Panc1 (cell line): ENCODE measurements at regions not wholly inside any gene's neighbourhood (a gene's known extent, or its start where the extent isn't known, plus 50 kb on each side); places are given as distances from the start of the nearest gene placed in this dataset.

Source experiments
- CTCF ChIP-seq: fragments of 450-650 bp; IDR thresholded peaks from 2 replicates; pipeline ENCODE4 v1.5.1; 2017; ENCODE audit warnings: mild to moderate bottlenecking
- POLR2AphosphoS5 ChIP-seq: IDR thresholded peaks from 2 replicates; pipeline ENCODE4 v1.6.1; 2012; ENCODE audit warnings: mild to moderate bottlenecking, low read depth, low read length, moderate library complexity
- REST ChIP-seq, 2 experiments: IDR thresholded peaks; 2 replicates each; pipeline ENCODE4 v1.6.1; 2011 to 2012; ENCODE audit warnings: low read depth in 2 of 2, control low read depth in 1 of 2, low read length in 1 of 2, mild to moderate bottlenecking in 1 of 2, moderate library complexity in 1 of 2; ENCODE audit not compliant: insufficient read depth in 1 of 2

DNA sequence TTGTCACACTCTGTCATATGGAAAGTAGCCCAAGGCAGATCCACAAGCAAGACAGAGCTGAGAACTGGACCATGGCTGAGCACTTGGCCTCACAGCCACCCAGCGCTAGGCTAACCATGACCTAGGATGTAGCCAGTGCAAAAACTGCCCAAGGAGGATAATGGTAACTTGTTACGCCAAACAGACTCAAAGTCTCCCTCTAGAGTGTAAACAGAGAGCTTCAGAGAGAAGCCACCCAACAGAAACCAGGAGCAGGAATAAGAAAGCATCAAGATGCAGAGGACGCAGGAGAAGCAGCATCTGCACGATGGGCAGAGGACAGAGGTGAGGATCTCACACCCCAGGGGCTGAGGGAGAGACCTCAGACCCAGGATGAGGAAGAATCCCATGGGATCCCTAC lies 97.9 kb downstream of the RCN1 start:
- TF ChIP-seq CTCF (peak; percentile 28), REST (IDR thresholded peaks at IDR 0.05; ENCODE audit: insufficient read depth in 1 of 2, low read depth in 2 of 2, low read length in 1 of 2) (no peak), POLR2AphosphoS5 (no peak)
